Right atrium auricular region (tissue), 2 donors: ENCODE measurements at regions not wholly inside any gene's neighbourhood (a gene's known extent, or its start where the extent isn't known, plus 50 kb on each side); places are given as distances from the start of the nearest gene placed in this dataset.

Experiments used
- DNase-seq: peaks from one replicate; pipeline ENCODE4 v3.0.0-alpha.2; 2019; ENCODE audit warnings: low spot score
- H3K27ac ChIP-seq, 2 donors: fragments of 200-600 bp; sonication (generic); 1 replicate in 1 of 2; 2 replicates in 1 of 2; pipeline ENCODE4 v1.5.1; 2016 to 2019
- H3K27me3 ChIP-seq, 2 donors: fragments of 200-600 bp; sonication (generic); one replicate each; pipeline versions ENCODE4 v1.5.1 to v1.6.0; 2017 to 2019
- H3K36me3 ChIP-seq: fragments of 200-600 bp; sonication (generic); one replicate; pipeline ENCODE4 v1.5.1; 2016
- H3K4me1 ChIP-seq, 2 donors: fragments of 200-600 bp; sonication (generic); one replicate each; pipeline versions ENCODE4 v1.5.1 to v1.6.0; 2017 to 2019
- H3K4me3 ChIP-seq, 2 donors: fragments of 200-600 bp; sonication (generic); 1 replicate in 1 of 2; 2 replicates in 1 of 2; pipeline ENCODE4 v1.5.1; 2017 to 2019; ENCODE audit warnings: mild to moderate bottlenecking in 1 of 2, moderate library complexity in 1 of 2
- H3K9me3 ChIP-seq, 2 donors: fragments of 200-600 bp; sonication (generic); one replicate each; pipeline ENCODE4 v1.5.1; 2019
- CTCF ChIP-seq, 2 donors: fragments of 200-600 bp; sonication (generic); IDR thresholded peaks; one replicate each; pipeline ENCODE4 v1.5.1; 2019; ENCODE audit warnings: antibody characterized with exemption in 2 of 2

- no peak for DNase-seq
- H3K27me3 ChIP-seq: no peaks in the 10 kb centered on the region
- H3K9me3 ChIP-seq: no peaks in the 10 kb centered on the region
- no peaks in the 10 kb centered on the region for H3K4me1 ChIP-seq
- TF ChIP-seq CTCF (IDR thresholded peaks at IDR 0.05): no peak
- H3K27ac ChIP-seq: no peak overlapping the region
- H3K4me3 ChIP-seq: no peak overlapping the region
- no peaks in the 10 kb centered on the region for H3K36me3 ChIP-seq
Observed at GRCh38 chr2:875687-876615, 74.7 kb upstream of the SNTG2 start.

GRCh38 chr2:873651-874580, 76.7 kb upstream of the SNTG2 start:
- no peak overlapping the region for H3K4me3 ChIP-seq
- H3K27me3 ChIP-seq: no peaks in the 10 kb centered on the region
- H3K36me3 ChIP-seq: no peaks in the 10 kb centered on the region
- H3K4me1 ChIP-seq: no peaks in the 10 kb centered on the region
- no peak for DNase-seq
- no peak overlapping the region for H3K27ac ChIP-seq
- TF ChIP-seq CTCF (IDR thresholded peaks at IDR 0.05): no peak
- no peaks in the 10 kb centered on the region for H3K9me3 ChIP-seq

- Histone ChIP-seq H3K4me1 (no peaks in the 10 kb centered on the region), H3K4me3 (no peak overlapping the region), H3K27me3 (no peaks in the 10 kb centered on the region), H3K9me3 (no peaks in the 10 kb centered on the region), H3K27ac (no peak overlapping the region), H3K36me3 (no peaks in the 10 kb centered on the region)
- DNase-seq: no peak
- no peak for TF ChIP-seq CTCF (IDR thresholded peaks at IDR 0.05)
Observed at GRCh38 chr2:873027-873426, 77.6 kb upstream of the SNTG2 start.

- Histone ChIP-seq H3K4me1 (peaks cover 0 to 2% of the 10 kb centered on the region in 2 donors), H3K27ac (no peak overlapping the region), H3K27me3 (no peaks in the 10 kb centered on the region), H3K36me3 (no peaks in the 10 kb centered on the region), H3K9me3 (no peaks in the 10 kb centered on the region), H3K4me3 (no peak overlapping the region)
- no peak for DNase-seq
- TF ChIP-seq CTCF (IDR thresholded peaks at IDR 0.05): no peak
Observed at GRCh38 chr2:871926-872680, 78.5 kb upstream of the SNTG2 start.

- Histone ChIP-seq H3K27me3 (no peaks in the 10 kb centered on the region), H3K4me3 (no peak overlapping the region), H3K36me3 (no peaks in the 10 kb centered on the region), H3K4me1 (peaks cover 0 to 4% of the 10 kb centered on the region in 2 donors), H3K9me3 (no peaks in the 10 kb centered on the region), H3K27ac (no peak overlapping the region)
- no peak for DNase-seq
- TF ChIP-seq CTCF (IDR thresholded peaks at IDR 0.05): no peak
Observed at GRCh38 chr2:871175-871727, 79.4 kb upstream of the SNTG2 start.
